NCI-H2227 (cell line): ENCODE measurements at regions not wholly inside any gene's neighbourhood (a gene's known extent, or its start where the extent isn't known, plus 50 kb on each side); places are given as distances from the start of the nearest gene placed in this dataset.
"Not testable (repeated sequence)": the region's sequence is repeated elsewhere in the genome, so short reads cannot be mapped to it uniquely, and the experiment has no call there.

Experiments used
- DNase-seq: peaks from one replicate; lab custom pipeline; 2025; ENCODE audit not compliant: unreplicated experiment; lab: John Stamatoyannopoulos, UW

DNA sequence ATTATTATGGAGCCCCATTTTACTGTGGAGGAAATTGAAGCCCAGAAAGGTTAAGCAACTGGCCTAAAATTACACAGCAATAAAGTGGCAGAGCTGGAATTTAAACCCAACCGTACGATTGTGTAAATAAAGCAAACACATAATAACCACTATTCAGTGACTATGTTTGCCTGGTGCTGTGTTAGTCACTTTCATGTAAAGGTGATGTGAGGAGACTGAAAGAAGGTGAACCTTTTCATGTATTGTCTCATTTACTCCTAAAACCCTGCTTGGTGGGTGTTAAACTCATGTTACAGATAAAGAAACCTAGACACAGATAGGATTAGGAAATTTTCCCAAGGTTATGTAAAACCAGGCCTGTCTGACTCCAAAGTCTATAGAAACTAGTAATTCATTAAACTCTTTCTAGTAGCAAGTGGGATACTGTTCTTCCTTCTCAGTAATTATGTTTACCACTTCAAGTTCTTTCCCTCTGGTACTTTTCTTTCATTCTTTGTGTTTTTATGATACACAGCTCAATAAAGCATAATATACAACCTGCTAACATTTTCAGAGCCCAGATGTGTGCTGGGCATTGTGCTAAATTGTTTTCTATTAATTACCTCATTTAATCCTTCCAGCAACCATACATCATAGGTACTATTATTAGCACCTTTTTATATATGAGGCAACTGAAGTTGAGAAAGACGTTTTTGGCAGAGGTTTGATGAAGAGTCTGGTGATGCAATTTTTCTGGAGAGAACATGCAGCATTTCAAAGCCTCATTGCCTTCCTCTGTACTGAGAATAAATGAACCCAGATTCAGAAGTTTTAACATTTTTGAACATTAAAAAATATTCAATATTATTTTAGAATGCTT is 202.7 kb downstream of the SPRY1 start:
- DNase-seq = no peak

DNA sequence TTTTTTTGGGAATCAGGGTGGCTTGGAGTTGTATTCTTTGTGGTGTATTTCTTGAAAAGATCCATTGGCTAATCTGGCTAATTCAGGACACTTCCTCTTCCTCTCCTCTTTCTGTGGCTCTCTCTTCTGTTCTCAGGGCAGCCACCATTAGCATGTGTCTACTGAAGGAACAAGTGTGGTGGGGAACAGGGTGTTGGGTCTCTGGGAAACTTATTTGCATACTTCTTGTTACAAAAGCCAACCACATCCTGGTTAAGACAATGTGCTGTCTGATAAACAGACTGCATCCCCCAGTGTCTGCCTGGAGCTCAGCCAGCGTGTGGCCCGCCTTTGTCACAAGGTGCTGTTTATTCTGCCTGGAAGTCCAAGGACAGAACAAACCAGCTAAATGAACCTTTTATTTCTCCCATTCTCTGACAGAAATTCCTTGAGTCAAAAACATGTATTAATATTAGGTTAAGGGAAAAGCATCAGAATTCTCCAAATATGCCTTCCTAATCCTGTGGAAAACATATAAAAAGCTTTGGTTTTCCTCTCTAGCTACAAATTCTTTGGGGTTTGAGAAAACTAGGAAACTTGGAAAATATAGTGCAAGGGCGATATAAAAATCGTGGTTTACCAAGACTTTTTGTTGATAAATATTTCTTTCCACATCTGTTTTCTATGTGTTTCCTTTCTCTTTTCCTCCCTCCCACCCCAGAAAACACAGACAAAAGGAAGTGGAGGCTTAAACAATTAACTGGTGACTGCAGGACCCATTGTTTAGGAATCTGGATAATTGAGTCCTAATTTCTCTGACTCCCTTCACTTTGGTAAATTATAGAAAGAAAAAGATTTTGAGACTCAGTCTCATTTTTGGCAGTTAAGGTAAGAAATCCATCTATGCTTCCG is 203.6 kb downstream of the SPRY1 start:
- DNase-seq = no peak

DNA sequence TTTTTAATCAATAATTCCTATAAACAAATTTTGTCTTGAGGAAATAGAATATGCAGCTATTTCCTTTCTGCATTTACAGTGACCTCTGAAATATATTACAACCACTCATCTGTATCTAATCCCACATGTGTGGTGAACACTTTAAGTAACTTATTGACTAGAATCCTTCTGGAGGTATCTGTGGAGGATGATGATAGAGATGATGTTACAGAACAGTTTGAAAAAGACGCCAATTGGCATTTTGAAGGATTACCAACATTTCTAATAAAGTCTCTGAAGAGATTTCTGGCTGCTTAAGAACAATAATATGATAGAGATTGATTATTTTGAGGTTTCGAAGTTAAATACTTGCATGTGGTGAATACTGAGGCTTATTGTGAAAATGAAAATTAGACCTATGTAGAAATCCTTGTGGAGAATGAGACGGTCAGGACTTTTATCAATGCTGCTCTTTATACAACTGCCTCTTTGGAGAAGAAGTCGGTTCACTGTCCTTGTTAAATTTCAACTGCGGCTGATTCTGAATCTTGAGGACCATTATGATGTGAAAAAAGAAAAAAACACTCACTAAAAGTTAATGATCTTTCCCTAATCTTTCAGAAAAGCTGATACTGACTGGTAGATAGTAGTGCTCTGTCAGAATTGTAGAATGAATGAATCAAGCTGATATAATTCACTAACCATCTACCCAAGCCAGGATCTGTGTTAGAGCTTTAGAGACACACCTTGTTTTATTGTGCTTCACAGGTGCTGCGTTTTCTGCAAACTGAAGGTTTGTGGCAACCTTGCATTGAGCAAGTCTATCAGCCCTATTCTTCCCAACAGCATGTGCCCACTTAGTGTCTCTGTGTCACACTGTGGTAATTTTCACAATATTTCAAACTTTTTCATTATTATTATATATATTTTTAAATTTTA is 204.7 kb downstream of the SPRY1 start:
- no peak for DNase-seq

DNA sequence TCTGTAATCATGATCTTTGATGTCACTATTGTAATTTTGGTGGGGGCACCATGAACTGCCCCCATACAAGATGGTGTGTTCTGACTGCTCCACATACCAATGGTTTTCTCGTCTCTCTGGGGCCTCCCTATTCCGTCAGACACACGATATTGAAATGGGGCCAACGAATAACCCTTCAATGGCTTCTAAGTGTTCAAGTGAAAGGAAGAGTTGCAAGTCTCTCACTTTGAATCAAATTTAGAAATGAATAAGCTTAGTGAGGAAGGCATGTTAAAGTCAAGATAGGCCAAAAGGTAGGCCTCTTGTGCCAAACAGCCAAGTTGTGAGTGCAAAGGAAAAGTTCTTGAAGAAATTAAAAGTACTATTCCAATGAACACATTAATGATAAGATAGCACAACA is 205.4 kb downstream of the SPRY1 start:
- no peak for DNase-seq

DNA sequence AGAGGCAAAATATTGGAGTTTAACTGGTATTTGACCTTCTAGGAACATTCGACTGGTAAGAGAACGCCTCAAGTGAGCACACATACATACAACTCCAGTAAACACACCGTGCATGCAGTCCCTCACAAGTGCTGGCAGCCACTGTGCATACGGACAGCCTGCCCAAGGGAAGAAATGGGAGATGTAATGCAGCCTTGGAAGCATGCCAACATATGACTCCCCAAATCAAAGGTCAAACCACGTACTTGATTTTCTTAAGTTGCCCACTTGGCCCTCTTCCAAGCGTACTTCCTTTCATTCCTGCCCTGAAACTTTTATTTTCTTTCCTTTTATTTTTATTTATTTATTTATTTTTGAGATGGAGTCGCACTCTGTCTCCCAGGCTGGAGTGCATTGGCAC is 206.6 kb downstream of the SPRY1 start:
- no peak for DNase-seq

DNA sequence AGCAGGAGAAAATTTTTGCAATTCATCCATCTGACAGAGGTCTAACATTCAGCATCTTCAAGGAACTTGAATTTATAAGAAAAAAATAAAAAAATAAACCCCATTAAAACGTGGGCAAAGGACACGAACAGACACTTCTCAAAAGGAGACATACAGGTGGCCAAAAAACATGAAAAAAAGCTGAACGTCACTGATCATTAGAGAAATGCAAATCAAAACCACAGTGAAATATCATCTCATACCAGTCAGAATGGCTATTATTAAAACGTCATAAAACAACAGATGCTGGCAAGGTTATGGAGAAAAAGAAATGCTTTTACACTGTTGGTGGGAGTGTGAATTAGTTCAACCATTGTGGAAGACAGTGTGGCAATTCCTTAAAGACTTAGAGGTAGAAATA is 209.2 kb downstream of the SPRY1 start:
- not testable (repeated sequence) for DNase-seq

DNA sequence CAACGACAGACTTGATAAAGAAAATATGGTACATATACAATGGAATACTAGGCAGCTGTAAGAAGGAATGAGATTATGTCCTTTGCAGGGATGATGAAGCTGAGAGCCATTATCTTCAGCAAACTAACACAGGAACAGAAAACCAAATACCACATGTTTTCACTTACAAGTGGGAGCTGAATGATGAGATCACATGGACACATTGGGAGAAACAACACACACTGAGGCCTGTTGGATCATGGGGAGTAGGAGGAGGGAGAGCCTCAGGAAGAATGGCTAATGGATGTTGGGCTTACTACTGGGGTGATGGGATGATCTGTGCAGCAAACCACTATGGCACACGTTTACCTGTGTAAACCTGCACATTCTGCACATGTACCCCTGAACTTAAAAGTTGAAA is 209.7 kb downstream of the SPRY1 start:
- no peak for DNase-seq

DNA sequence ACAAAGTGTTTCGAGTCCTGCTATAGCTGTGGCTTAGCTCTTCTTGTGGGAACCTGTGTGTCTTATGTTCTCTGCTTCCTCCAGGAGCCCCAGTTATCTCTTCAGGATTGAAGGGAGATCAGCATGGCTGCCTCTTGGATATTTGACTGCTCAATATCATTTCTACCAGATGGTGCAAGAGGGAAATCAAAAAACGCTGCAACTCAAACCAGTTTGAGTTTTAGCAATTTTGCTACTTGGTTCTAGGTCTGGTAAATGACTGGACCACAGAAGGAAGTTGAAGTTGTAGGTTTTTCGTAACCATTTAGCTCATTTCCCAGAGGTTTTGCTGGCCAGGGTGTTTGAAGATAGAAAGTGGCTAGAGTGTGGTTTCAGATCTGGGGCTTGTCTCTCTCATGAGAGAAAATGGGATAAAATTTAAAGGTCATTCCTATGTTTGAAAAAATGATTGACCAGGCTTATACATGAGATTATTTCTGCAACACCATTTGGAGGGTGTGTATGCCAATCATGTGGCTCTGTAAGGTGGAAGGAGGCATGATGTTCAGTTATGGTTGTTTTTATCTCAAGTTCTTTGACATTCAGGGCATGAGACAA is 210.4 kb downstream of the SPRY1 start:
- no peak for DNase-seq

DNA sequence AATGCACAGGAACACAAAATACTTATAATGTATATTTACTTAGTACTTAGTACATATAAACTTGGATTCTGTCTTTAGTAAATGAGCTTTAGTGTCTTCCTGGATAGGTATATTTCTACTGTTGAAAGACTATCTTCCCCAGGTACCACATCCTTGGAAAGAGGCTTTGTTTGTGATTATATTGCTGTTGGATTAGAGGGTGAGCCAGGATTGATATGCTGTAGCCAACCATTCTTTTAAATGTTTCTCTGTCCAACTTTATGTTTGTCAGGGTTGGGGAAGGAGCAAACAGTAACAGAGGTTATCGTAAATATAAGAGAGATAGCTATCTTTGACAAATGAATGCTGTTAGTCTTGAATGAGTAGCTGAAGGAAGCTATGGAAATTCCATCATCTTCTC is 213.2 kb downstream of the SPRY1 start:
- DNase-seq = no peak

DNA sequence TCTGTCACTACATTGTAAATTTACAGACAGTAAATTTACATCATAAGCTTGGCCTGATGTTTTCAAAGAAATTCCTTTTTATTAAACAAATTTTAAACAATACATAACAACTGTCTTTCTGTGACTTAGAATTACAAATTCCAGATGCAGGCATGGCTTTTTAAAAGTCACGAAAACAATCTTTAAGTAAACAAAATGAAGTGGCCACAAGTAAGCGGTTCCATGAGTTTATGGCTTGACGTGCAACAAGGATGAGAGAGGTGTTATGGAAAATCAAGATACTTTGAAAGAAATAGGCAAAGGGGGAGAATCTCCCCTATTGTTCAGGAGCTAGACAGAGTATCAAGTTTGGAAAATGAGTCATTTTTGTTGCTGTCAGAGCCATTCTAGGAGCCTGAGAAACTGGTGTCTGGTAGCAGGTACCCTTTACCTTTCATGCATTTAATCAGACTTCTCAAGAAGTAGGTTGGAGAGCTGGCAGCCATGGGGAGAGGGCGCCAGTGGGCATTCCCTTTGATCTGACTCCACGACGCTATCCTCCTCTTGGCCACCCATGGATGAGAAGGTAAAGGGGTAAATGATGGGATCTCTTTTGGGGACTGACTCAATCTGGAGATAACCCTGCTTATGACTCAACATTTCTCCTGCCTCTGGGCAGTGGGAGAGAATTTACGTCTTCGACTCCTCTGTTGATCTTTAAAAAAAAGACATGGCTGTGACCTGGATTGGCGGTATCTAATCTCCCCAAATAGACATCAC is 217.2 kb downstream of the SPRY1 start:
- DNase-seq = no peak

DNA sequence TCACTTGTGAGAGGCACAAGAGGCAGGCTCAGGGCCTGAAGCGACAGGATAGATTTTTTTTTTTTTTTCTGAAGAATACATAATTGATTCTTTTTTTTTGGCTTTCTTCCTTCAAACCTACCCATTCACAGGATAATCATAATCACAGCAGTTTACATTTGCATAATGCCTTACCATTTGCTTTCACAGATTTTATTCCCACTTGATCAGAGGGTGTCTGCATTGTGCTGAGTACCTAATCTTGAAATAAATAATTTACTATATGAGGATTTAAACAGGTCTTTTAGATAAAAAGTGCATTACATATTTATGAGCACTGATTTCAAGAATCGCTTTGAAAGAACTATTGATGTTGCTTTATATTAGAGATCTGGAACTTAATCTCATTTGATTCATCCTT is 219.3 kb downstream of the SPRY1 start:
- DNase-seq = no peak

DNA sequence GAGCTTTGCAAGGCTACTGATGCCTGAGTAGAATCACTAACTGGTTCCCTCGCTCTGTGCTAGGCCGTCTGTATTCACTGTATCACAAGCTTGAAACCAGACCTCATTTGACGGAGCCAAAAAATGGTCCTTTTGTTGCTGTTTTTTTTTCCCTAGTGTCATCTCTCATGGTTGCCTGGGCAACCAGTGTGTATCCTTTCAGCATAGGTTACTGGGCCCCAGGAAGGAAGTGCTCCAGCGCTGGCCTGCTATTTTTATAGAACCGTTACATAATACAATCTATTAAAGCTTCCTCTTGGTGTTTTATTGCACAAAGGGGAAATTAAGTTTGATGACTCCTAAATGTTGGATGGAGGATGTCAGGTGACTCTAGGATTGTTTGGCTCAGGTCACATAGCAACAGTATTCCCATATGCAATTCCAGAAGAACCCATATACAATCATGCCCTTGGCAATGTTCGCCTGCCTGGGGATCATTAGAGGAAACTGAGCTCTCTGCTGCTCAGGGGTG is 220.4 kb downstream of the SPRY1 start:
- DNase-seq = peak; percentile 85

DNA sequence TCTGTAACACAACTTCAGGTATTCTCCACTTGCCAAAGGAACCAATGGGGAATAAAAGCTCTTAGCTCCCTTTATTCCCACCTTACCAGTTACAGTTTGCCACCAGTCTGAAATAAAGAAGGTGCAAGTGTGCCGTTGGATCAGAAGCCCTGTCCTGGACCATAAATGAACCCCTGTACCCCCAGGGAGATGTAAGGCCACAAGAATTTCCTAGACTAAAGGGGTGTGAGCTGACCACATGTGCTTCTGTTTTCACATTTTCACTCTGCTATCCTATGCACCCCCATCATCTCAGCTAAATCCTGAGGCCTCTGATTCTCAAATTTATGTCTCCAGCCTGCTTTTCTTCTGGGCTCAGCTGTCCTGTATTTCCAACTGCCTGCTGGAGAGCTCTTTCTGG is 221.2 kb downstream of the SPRY1 start:
- no peak for DNase-seq

DNA sequence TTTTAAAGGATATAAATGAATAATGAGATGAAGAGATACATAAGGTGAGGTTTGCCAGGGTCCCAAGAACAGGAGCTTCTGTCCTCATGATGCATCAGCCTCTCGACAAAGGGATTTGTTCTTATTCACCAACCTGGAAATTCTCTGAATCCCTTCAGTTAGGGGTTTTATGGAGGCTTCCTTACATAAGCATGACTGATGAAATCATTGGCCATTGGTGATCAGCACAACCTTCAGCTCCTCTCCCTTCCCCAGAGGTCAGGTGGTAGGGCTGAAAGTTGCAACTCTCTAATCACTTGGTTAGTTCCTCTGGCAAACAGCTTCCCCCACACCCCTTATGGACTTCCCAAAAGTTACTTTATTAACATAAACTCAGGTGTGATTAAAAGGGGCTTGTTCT is 222.0 kb downstream of the SPRY1 start:
- no peak for DNase-seq

DNA sequence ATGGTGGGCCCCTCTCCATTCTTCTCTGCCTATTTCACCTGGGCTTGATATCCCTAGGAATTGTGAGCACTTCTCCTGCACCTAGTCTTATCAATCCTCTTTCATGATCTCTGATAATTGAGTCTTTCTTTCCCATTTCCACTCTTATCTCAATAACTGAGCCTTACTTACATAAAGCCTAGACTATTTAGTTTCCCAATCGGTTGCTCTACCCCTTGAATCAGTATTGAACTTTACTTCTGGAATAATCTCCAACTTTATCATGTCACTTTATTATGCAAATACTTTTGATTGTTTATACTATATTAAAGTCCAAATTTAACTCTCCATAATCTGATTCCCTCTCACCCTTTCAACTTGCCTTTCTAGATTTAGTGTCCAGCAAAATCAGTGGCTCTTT is 222.7 kb downstream of the SPRY1 start:
- DNase-seq = no peak

DNA sequence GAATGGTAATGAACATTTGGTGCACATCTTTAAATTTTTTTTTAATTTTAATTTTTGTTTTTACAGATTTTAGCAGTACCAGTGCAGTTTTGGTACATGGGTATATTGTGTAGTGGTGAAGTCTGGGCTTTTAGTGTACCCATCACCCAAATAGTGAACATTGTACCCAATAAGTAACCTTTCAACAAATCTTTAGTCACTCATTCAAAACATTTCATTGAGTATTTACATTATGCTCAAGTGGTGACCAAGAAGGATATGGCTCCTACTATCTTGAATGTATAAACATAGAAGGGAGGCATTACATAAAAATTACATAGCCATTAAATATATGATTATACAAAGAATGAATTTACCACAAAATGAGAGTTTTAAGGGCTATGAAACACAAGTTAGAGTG is 223.3 kb downstream of the SPRY1 start:
- DNase-seq = no peak

DNA sequence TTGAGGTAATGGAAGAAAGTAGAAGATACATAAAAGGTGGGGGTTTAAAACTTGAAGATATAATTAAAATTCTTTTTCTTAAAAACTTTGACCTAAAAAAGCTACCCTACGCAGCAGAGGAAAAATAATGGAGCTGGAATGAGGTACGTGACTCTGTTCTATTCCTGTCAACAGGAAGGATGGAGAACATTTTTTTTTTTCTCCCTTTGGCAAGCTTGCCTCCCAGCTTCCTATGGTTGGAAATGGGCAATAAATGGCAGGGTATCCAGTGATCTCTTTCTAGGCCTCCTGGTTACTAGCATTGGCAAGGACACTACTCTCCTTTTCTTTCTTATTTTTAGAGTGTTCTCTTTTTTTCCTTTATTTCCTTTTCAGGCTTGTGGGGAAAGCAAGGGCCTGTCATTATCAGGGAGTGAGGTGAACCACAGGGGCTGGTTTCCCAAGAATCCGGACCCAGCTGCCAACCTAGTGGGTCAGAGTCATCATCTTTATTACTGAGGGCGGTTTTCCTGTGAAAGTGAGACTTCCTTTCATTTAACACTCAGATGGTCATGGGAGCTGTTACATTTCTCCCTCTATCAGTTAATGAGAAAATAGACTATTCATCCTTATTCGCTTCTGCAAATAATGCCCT is 224.6 kb downstream of the SPRY1 start:
- no peak for DNase-seq

DNA sequence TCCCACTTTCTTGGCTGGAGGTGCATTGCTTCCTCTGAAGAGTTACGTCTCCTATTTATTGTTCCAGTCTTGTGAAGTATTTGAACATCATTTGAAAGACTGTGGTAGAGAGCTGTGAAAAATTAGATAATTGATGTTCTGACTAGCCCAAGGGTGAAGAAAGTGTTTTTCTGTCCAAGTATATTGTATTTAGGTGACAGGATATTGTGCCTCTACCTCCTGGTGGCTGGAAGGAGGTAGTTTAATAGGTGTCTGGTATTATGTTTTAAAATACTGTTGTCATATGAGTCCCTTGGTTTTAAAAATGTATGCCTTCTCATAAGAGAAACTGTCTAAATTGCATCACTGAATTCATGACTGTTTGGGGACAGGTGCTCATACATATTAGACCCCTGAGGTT is 226.0 kb downstream of the SPRY1 start:
- DNase-seq = no peak

DNA sequence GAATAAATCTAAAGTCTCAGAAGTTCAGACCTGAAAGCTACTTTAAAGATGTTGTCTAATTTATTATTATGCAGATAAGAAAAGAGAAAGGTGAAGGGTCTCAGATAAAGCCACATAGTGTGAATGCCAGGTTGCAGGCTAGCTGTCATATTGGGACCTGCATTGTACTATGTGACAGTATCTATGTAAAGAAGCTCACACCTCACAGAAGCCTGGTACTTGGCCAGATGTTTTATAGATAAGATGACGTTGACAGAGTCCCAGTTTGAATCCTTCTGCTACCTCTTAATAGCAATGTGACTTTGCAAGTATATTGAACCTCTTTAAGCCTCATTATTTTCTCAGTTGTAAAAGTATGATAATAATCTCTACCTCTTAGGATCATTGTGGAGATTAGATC is 227.0 kb downstream of the SPRY1 start:
- no peak for DNase-seq
